HG03039 (cell line): ENCODE measurements at regions not wholly inside any gene's neighbourhood (a gene's known extent, or its start where the extent isn't known, plus 50 kb on each side); places are given as distances from the start of the nearest gene placed in this dataset.

ENCODE experiments used
- ATAC-seq: cut with Tn5 transposase; IDR thresholded peaks from one replicate; pipeline ENCODE4 v1.9.1; 2021; ENCODE audit warnings: mild to moderate bottlenecking, moderate library complexity; ENCODE audit not compliant: unreplicated experiment

GRCh38 chr3:117238806-117239205 is 529.2 kb downstream of the TUSC7 start:
- ATAC-seq: no peak

- ATAC-seq: no peak
Observed at GRCh38 chr3:117243657-117244056, 534.1 kb downstream of the TUSC7 start.

- ATAC-seq: no peak
Observed at GRCh38 chr3:117246771-117247555, 537.4 kb downstream of the TUSC7 start.

GRCh38 chr3:117248153-117248552 is 538.6 kb downstream of the TUSC7 start:
- no peak for ATAC-seq

- no peak for ATAC-seq
Observed at GRCh38 chr3:117252208-117252607, 542.6 kb downstream of the TUSC7 start.

- no peak for ATAC-seq
Observed at GRCh38 chr3:117252651-117253050, 543.1 kb downstream of the TUSC7 start.

GRCh38 chr3:117253636-117254035 is 544.1 kb downstream of the TUSC7 start:
- no peak for ATAC-seq

GRCh38 chr3:117254985-117255384 is 545.4 kb downstream of the TUSC7 start:
- no peak for ATAC-seq

GRCh38 chr3:117255736-117256135 is 546.2 kb downstream of the TUSC7 start:
- ATAC-seq: no peak

GRCh38 chr3:117261983-117262421 is 552.4 kb downstream of the TUSC7 start:
- ATAC-seq: no peak

GRCh38 chr3:117263270-117263669 is 553.7 kb downstream of the TUSC7 start:
- no peak for ATAC-seq

- ATAC-seq: no peak
Observed at GRCh38 chr3:117263745-117264144, 554.2 kb downstream of the TUSC7 start.

- no peak for ATAC-seq
Observed at GRCh38 chr3:117264204-117264994, 554.8 kb downstream of the TUSC7 start.

- no peak for ATAC-seq
Observed at GRCh38 chr3:117266806-117267205, 557.2 kb downstream of the TUSC7 start.

- no peak for ATAC-seq
Observed at GRCh38 chr3:117268318-117268717, 558.7 kb downstream of the TUSC7 start.

GRCh38 chr3:117272274-117272673 is 562.7 kb downstream of the TUSC7 start:
- no peak for ATAC-seq

- no peak for ATAC-seq
Observed at GRCh38 chr3:117272876-117273523, 563.4 kb downstream of the TUSC7 start.

GRCh38 chr3:117277816-117278215 is 568.2 kb downstream of the TUSC7 start:
- ATAC-seq: no peak

- ATAC-seq: no peak
Observed at GRCh38 chr3:117278424-117279190, 569.0 kb downstream of the TUSC7 start.

- ATAC-seq: no peak
Observed at GRCh38 chr3:117281371-117281770, 571.8 kb downstream of the TUSC7 start.

GRCh38 chr3:117282566-117282965 is 573.0 kb downstream of the TUSC7 start:
- no peak for ATAC-seq
